ENCODE measurements at regions not wholly inside any gene's neighbourhood (a gene's known extent, or its start where the extent isn't known, plus 50 kb on each side); places are given as distances from the start of the nearest gene placed in this dataset.
"Not testable (repeated sequence)": the region's sequence is repeated elsewhere in the genome, so short reads cannot be mapped to it uniquely, and the experiment has no call there.

DNA sequence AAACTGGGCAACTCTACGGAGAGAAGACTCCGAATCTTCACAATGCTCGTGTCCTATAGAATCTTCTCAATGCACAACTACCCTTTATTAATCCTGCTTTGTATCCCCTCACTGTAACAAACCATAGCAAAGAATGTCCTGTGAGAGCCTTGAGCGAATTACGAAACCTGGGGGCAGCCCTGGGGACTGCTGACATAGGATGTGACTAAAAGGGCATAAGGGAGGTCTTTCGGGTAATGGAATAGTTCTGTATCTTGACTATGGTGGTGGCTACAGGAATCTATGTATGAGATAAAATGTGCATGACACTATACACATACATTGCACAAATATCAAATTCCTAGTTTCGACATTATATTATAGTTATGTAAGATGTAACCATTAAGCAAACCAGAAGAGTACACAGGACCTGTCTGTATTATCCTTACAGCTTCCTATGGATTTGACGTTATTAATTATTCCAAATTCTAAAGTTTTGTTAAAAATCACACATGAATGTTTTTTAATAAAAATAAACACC is 162.5 kb upstream of the KCTD7 start:
- H3K4me1 ChIP-seq (ENCODE audit: low read depth), result no peaks in the 10 kb centered on the region
- H3K4me3 ChIP-seq, result no peak overlapping the region
- TF ChIP-seq, protein P1, sequence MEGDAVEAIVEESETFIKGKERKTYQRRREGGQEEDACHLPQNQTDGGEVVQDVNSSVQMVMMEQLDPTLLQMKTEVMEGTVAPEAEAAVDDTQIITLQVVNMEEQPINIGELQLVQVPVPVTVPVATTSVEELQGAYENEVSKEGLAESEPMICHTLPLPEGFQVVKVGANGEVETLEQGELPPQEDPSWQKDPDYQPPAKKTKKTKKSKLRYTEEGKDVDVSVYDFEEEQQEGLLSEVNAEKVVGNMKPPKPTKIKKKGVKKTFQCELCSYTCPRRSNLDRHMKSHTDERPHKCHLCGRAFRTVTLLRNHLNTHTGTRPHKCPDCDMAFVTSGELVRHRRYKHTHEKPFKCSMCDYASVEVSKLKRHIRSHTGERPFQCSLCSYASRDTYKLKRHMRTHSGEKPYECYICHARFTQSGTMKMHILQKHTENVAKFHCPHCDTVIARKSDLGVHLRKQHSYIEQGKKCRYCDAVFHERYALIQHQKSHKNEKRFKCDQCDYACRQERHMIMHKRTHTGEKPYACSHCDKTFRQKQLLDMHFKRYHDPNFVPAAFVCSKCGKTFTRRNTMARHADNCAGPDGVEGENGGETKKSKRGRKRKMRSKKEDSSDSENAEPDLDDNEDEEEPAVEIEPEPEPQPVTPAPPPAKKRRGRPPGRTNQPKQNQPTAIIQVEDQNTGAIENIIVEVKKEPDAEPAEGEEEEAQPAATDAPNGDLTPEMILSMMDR (IDR thresholded peaks at IDR 0.05), result no peak
- intact Hi-C loops (cut with DNase I, micrococcal nuclease), result no loop called here
- no peaks in the 10 kb centered on the region for H3K36me3 ChIP-seq (ENCODE audit: low read depth)
- DNase-seq (no peak), ATAC-seq (no peak)
- H3K9me3 ChIP-seq, result no peaks in the 10 kb centered on the region

DNA sequence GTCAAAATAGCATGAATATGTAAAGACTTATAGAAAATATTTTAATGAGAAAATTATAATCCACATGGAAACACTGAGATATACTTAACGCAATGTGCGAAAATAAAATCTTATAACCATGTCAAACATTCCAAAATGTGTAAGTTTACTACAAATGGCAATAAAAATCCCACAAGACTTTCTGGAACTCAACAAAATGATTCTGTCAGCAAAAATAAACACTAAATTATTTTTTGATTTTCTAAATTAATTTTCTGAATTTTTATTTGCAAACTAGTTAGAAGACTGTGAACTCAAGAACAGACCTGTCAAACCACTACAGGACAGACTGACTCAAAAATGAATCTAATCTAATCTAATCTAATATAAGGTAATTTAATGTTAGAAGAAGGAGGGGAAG is 160.8 kb upstream of the KCTD7 start:
- Histone ChIP-seq H3K36me3 (ENCODE audit: low read depth) (no peaks in the 10 kb centered on the region), H3K4me1 (ENCODE audit: low read depth) (no peaks in the 10 kb centered on the region), H3K4me3 (no peak overlapping the region), H3K9me3 (no peaks in the 10 kb centered on the region)
- intact Hi-C loops (cut with DNase I, micrococcal nuclease), result no loop called here
- ATAC-seq (no peak), DNase-seq (no peak)
- TF ChIP-seq, protein P1 (IDR thresholded peaks at IDR 0.05), result no peak

DNA sequence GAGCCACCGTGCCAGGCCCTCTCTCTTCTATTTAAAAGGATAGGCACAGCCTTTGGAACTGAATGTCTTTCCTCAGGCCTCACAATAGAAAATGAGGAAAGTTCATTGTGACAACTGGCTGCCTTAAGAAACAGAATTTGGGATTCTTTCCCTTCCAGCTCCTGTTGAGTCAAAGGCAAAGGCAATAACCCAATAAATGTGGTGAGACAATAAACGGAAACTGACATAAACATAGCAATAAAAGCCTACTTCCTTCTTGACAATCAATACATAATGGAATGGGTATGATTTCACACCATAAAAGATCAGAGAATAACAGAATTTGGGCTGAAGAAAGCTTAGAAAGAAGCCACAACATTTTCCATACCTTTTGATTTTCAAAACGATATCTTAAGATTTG is 155.6 kb upstream of the KCTD7 start:
- intact Hi-C loops (cut with DNase I, micrococcal nuclease); H3K4me3 ChIP-seq; H3K9me3 ChIP-seq; H3K4me1 ChIP-seq (ENCODE audit: low read depth); H3K36me3 ChIP-seq (ENCODE audit: low read depth); DNase-seq: not testable (repeated sequence)
- peak; percentile 93 for ATAC-seq

DNA sequence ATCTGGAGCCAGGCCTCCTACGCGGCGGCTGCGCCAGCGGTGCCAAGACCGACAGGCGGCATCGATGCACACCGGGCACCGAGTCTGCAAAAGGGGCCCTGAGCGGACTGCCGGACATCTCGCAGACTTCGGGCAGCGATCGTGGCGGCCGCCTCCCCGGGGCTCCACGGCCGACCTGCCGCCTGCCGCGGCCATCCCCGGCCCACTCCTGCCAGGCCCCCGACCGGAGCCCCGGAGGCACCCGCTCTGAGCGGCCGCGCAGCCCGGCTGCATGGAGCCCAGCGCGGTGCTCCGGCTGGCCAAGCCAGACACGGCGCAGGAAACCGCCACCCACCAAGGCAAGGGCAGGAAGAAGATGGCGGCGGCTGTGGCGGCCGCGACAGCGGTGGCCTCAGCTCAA is 154.2 kb upstream of the KCTD7 start:
- peak in 1 of 3 donors; percentile 36 for DNase-seq
- no peaks in the 10 kb centered on the region for H3K4me1 ChIP-seq (ENCODE audit: low read depth)
- no peak overlapping the region for H3K4me3 ChIP-seq
- ATAC-seq, result no peak
- TF ChIP-seq, protein P1 (IDR thresholded peaks at IDR 0.05), result no peak
- no peaks in the 10 kb centered on the region for H3K36me3 ChIP-seq (ENCODE audit: low read depth)
- intact Hi-C loops (cut with DNase I, micrococcal nuclease), result no loop called here
- no peaks in the 10 kb centered on the region for H3K9me3 ChIP-seq

DNA sequence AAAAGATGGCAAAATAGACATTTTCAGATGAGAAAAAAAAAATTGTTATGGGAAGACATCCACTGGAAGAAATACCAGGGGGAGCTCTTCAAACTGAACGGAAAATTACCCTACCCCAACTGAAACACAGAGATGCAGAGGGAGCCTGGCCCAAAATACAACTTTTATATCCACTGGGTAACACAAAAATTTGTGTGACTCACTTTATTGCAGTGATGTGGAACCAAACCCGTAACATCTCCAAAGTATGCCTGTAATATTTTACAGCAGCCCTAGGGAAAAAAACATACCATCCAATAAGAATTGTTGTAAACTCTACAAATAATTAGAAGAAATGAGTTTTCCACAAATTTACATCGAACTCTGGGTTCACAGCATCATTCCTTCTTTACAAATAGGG is 152.6 kb upstream of the KCTD7 start:
- ATAC-seq; H3K4me3 ChIP-seq; intact Hi-C loops (cut with DNase I, micrococcal nuclease); DNase-seq; H3K36me3 ChIP-seq (ENCODE audit: low read depth); H3K4me1 ChIP-seq (ENCODE audit: low read depth); H3K9me3 ChIP-seq: not testable (repeated sequence)

DNA sequence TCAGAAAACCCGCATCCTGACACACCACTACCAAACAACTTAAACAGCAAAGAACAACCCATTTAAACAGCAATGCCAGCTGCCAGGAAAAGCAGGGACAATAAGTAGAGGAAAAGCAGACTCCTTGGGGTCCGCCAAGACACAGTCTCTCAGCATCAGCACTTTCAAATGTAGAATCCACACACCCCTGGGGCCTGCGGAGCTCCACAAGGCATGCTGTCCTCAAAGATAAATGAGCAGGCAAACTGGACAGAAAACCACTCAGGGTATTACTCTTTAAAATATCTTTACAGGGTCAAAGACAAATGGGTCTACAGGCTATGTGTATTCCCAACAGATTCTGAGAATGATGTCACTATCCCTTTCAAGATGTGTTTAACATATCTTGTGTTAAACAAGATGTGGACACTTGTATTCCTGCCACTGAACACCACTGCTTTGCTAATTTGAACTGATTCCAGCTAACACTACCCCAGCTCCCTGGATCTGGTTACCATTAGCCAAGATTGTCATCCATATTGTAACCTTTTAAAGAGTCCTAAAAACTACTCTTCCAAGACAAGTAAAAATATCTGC is 150.8 kb upstream of the KCTD7 start:
- not testable (repeated sequence) for H3K36me3 ChIP-seq (ENCODE audit: low read depth)

DNA sequence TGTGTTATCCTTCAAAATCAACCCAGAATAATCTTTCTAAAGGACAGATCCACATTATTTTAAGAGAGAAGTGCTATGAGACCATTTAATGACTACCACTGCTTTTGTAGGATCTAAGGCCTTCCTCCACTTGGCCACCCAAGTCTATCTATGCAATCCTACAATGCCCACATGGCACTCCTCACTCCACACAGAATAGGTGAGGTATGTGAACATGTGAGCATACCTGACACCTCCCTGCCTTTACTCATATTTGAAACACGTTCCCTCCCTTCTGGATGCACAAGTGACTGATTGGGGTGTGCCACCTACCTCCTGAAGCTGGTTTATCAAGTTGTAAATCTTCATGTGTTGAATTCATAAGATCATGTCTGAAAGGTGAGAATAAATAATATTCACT is 147.5 kb upstream of the KCTD7 start:
- H3K4me3 ChIP-seq; H3K36me3 ChIP-seq (ENCODE audit: low read depth); intact Hi-C loops (cut with DNase I, micrococcal nuclease); ATAC-seq; H3K4me1 ChIP-seq (ENCODE audit: low read depth); H3K9me3 ChIP-seq; DNase-seq: not testable (repeated sequence)

More for the DNA sequence above, 150.8 kb upstream of the KCTD7 start:
- H3K4me3 ChIP-seq; H3K4me1 ChIP-seq (ENCODE audit: low read depth); DNase-seq; ATAC-seq; intact Hi-C loops (cut with DNase I, micrococcal nuclease); H3K9me3 ChIP-seq: not testable (repeated sequence)

DNA sequence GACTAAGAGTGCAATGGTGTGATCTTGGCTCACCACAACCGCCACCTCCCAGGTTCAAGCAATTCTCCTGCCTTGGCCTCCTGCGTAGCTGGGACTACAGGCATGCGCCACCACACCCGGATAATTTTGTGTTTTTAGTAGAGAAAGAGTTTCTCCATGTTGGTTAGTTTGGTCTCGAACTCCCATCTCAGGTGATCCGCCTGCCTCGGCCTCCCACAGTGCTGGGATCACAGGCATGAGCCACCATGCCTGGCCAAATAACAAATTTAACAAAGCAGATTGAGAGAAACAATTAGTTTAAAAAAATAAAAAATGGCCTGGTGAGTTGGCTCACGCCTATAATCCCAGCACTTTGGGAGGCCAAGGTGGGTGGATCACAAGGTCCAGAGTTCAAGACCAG is 139.6 kb upstream of the KCTD7 start:
- H3K4me3 ChIP-seq; DNase-seq; H3K36me3 ChIP-seq (ENCODE audit: low read depth); intact Hi-C loops (cut with DNase I, micrococcal nuclease); H3K9me3 ChIP-seq; H3K4me1 ChIP-seq (ENCODE audit: low read depth); ATAC-seq: not testable (repeated sequence)

DNA sequence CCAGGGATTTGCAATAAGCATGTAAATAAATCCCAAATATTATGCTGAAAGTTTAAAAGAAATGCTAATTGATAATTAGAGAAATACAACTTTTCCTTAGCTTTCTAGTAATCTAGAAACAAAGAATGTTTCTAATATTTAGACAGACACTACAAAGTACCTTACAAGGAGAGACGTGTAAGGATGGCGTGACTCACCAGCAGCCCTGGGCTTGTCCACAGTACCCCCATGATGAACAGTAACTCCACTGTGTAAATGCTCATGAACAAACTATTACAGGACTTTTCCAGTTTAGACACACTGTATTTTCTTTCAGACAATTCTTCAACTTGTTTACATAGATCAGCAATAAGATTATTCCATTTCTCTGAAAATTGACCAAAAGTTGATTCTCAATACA is 138.9 kb upstream of the KCTD7 start:
- DNase-seq; H3K4me3 ChIP-seq; intact Hi-C loops (cut with DNase I, micrococcal nuclease); H3K9me3 ChIP-seq; ATAC-seq; H3K4me1 ChIP-seq (ENCODE audit: low read depth); H3K36me3 ChIP-seq (ENCODE audit: low read depth): not testable (repeated sequence)

DNA sequence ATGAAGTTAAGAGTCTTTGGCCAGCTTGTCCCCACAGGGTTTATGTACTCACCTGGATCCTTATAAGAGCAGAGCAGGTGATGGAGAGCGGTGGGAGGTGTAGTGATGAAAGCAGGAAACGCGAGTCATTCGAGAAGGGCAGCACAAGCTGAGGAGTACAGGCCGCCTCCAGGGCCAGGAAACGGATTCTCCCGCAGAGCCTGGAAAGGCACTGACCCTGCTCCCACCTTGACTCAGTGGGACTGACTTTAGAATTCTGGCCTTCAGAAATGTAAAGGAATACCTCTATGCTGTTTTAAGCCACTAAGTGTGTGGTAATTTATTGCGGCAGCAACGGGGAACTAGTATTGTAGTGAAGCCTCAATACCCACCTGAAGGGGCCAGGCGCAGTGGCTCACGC is 137.7 kb upstream of the KCTD7 start:
- intact Hi-C loops (cut with DNase I, micrococcal nuclease), result not testable (repeated sequence)

DNA sequence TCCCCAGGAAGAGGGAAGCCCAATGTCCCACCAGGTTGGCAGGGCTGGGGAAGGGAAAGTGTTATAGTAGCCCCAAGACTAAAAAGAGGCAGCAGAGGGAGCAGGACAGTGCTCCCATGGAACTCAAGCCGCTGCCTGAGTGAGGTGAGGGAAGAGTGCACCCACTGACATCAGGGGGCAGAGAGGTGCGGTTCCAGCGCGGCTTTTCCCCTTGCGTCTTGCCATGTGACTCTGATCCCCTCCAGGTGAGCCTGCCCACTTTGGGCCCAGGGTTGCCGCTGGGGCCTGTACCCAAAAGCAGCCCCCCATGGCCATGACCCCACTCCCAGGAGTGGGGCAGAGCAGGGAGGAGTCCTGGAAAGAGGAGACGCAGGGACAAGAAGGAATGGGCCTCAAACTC is 136.3 kb upstream of the KCTD7 start:
- intact Hi-C loops (cut with DNase I, micrococcal nuclease); H3K36me3 ChIP-seq (ENCODE audit: low read depth); H3K9me3 ChIP-seq; H3K4me3 ChIP-seq; H3K4me1 ChIP-seq (ENCODE audit: low read depth); ATAC-seq: not testable (repeated sequence)
- DNase-seq, result peak in 1 of 3 donors; percentile 43

More for the DNA sequence above, 137.7 kb upstream of the KCTD7 start:
- not testable (repeated sequence) for DNase-seq; H3K4me3 ChIP-seq; H3K36me3 ChIP-seq (ENCODE audit: low read depth); ATAC-seq; H3K9me3 ChIP-seq; H3K4me1 ChIP-seq (ENCODE audit: low read depth)
